NCI-H774 (cell line): ENCODE measurements at regions not wholly inside any gene's neighbourhood (a gene's known extent, or its start where the extent isn't known, plus 50 kb on each side); places are given as distances from the start of the nearest gene placed in this dataset.
"Not testable (repeated sequence)": the region's sequence is repeated elsewhere in the genome, so short reads cannot be mapped to it uniquely, and the experiment has no call there.

Source experiments
- DNase-seq: peaks from one replicate; lab custom pipeline; 2025; lab: John Stamatoyannopoulos, UW

DNA sequence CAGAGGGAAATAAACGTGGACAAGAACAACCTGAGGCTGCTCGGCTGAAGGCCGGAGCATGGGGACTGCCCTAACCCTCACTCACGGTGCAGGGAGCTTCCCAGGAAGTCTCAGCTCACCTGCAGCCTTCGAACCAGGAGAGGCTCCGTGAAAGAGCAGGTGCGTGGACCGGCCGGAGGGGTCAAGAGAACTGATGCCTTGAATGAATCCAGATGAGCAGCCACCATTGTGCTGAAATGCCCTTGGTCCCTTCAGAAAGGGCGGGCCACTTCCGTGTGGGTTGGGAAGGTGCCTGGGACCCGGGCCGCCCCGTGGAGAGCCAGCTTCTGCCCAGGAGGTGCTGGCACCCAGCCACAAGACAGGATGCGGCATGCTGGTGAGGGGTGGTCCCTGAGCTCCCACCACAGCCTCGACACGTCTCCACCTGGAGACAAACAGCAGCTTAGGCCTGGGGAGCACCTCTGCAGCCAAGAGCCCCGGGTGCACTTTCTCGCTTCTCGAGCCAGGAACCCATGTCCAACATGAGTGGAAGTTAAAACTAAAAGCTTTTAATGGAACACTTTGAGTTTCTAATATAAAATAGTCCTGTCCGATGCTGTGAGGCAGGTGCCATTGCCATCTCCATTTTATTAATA lies 83.5 kb downstream of the TTLL2 start:
- DNase-seq = no peak

DNA sequence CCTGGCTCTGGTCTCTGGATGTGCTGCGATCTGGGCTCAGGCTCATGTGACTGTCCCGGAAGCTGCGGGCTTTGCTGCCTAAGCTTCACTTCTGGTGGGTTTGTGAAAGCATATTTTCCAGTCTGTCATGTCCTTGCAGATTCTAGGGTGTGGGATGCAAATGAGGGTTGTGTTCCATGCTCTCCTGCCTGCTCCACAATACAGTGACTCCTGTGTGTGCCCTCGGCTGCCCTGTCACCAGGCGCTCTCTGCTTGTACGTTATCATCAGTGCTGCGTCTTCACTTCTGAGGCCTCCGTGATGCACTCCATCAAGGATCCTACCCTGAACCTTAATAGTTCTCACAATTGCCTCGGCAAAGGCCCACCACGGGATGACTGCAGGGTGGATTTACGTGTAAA lies 84.2 kb downstream of the TTLL2 start:
- no peak for DNase-seq

DNA sequence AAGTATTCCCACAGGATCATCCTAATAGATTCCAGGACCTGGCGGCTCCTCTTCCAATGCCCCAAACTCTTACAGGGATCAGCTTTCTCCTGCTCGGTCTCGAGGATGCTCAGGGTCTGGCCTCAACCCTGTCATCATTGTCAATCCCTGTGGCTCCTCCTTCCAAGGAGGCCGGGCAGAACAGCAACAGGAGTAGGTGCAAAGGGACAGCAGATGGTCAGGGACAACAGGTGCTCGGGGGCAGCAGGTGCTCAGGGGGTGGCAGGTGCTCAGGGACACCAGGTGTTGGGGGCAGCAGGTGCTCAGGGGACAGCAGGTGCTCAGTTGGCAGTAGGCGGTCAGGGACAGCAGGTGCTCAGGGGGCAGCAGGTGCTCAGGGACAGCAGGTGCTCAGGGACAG lies 84.8 kb downstream of the TTLL2 start:
- peak; percentile 26 for DNase-seq

DNA sequence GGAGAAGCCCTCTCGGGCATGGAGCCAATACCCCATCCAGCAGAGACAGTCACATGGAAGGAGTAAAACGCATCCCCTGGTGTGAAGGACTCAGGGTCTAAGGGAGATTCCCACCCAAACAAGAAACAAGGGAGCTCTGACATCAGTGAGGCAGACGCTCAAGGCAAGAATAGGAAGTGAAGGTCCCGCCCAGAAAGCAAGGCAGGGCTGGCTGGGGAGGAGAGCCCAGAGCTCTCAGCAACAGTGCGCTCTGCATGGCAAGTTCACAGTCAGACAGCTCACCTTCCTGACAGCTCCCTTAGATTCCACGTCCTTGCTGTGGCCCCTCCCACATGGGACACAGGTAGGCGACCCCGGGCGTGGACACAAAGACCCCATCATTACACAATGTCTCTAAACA lies 85.6 kb downstream of the TTLL2 start:
- DNase-seq = no peak

DNA sequence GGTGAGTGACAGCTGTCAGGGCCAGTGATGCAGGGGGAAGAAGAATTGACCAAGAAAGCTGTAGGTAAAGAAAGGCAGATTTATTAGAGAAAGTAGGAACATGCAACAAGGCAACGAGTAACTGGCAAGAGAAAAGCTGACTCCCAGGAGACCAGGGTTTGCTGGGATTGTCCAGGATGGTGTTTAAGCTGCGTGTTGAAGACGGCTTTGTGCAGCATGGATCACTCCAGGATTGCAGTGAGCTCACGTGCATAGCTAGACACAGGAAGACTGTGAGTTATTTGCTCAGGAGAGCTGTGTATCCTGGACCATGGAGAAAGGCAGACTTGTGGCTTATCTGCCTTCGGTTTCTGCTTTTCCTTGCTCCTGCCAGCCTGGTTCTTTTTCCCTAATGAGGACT lies 87.6 kb downstream of the TTLL2 start:
- DNase-seq = no peak

DNA sequence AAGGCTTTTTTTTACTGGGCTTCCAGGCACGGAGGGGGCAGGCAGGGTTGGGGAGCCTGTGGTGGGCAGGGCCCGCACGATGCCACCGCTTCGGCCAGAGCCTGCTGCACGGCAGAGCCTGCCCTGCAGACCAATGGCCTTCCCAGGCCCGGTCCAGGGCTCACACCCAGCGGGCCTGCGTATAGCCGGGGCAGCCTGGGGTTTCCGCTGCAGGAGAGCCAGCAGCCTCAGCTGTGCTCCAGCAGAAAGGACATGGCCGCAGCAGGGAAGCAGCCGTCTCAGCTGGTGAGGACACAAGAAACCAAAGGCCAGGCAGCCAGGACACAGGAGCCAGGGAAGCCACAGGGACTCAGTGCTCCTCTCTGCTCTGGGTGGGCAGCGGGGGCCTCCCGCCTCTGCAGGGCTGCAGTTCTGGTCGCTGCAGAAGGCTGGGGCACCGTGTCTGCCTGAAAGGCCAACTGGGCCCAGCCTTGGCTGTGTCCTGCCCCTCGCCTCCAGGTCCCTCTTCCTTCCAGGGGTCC lies 90.6 kb downstream of the TTLL2 start:
- DNase-seq = no peak

DNA sequence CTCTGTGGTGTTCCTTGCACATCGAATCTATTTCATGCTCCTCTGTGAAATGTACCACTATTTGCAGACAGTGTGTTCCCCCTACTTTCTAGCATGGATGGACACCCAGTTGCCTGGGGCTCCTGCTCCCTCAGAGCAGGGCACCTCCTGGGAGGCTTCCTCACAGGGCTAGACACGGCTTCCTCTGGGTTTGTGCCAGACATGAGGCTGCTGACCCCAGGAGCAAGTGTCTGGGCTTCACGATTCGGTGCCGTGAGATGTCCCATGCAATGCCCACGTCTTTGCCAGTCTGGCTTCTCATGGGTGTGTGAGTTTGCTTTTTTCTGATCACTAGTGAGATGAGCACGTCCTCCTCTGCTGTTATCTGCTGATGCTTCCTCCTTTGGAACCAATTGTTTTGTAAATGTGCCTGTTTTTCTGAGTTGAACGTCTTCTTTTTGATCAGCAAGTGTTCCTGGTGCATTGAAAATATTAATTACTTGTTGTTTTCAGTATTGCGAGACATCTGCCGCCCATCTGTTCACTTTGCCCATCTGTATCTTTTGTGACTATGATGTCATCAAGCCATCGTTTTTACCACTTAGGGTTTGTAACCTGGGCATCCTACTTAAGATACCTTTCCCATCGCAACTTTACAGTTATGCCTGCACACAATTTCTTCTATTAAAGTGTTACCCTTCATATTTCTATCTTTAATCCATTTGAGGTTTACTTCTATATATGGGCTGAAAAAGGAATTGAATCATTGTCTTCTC lies 92.0 kb downstream of the TTLL2 start:
- DNase-seq = no peak

DNA sequence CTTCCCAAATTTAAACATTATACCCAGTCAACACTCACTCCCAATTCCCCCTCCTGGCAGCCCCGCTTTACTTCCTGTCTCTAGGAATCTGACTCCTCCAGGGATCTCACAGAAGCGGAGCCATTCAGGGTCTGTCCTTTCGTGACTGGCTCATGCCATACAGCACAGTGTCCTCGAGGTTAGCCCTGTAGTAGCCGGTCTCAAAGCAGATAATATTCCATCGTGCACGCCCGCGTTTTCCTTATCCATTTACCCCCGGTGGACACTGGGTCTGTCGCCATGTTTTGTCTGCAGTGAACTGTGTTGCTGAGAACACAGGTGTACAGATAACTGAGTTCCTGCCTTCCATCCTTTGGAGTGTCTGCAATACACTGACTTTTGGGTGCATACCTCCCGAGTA lies 95.3 kb downstream of the TTLL2 start:
- no peak for DNase-seq

DNA sequence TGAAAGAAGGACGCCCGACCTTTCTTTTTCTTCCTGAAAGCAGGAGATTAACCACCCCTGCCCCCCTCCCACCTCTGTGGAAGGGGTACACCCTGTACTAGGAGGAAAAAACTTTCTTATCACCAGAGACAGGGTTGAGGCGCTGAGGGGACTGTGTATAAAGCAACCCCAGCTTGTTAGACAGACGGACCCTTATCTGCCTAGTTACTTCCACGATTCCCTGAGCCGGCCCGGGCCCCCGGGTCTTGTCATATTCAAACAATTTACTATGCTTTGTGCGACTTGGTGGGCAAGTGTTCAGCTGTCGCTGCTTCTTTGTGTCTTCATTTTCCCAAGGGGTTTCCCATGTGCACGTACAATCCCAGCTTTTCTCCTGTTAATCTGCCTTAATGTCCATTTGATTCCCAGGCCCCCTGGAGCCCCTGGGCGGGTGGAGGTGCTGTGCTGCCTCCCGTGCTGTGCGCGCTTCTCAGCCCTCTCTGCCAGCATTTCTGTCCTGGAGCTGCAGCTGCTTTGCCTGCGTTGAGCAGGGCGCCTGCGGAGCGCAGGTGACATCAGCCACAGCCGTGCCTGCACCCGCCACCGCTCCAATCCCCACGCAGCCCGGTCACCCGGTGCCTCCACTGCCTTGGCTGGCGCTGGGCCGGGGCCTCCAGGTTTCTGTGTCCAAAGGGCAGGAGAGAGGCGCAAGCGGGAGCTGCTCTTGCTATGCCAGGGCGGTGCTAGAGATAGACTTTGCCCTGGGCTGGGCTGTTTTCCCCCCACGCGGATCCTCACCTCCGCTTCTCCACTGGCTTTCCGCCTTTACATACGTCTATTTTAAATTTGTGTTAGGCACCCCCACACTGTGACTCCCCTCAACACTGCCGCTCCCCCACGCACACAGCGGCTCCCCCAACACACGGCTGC lies 96.2 kb downstream of the TTLL2 start:
- DNase-seq = no peak

DNA sequence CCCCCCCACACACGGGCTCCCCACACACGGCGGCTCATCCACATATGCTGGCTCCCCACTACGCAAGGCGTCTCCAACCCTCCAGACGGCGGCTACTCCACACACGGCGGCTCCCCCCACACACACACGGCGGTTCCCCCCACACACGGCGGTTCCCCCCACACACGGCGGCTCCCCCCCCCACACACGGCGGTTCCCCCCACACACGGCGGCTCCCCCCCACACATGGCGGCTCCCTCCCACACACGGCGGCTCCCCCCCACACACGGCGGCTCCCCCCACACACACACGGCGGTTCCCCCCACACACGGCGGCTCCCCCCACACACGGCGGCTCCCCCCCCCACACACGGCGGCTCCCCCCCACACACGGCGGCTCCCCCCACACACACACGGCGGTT lies 97.1 kb downstream of the TTLL2 start:
- DNase-seq = not testable (repeated sequence)

DNA sequence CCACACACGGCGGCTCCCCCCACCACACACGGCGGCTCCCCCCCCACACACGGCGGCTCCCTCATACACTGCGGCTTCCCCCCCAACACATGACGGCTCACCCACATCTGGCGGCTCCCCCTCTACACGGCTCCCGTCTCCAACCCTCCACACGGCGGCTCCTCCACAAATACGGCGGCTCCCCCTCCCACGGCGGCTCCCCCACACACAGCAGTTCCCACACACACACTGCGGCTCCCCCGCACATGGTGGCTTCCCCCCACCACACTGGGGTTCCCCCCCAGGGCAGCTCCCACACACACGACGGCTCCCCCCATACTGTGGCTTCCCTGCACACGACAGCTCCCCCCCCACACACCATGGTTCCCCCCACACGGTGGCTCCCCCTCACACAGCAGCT lies 98.0 kb downstream of the TTLL2 start:
- no peak for DNase-seq

DNA sequence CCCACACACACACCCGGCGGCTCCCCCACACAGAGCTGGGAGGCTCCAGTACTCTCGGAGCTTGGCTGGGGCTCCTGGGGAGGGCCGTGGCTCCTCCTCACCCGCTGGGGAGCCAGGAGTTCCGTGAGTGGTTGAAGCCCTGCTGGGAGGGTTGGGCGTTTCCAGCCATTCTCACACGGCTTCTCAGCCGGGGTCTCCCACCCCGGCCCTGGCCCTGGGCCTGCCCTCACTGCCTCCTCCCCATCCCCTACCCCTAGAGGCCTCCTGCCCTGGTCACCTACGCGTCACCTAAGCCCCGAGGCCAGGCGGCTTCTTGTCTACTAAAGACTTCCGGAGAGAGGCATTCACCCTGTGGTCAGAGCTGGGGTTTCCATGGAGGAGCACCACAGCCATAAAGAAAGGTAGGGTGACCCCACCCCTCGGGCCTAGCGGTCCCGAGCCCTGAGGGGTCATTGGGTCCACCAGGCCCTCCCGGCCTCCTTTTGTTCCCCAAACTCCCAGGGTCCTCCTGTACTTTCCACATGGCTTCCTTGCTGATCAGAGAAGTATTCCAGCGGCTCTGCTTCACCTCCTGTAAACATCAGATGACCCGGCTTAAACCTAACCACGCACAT lies 99.3 kb downstream of the TTLL2 start:
- no peak for DNase-seq

DNA sequence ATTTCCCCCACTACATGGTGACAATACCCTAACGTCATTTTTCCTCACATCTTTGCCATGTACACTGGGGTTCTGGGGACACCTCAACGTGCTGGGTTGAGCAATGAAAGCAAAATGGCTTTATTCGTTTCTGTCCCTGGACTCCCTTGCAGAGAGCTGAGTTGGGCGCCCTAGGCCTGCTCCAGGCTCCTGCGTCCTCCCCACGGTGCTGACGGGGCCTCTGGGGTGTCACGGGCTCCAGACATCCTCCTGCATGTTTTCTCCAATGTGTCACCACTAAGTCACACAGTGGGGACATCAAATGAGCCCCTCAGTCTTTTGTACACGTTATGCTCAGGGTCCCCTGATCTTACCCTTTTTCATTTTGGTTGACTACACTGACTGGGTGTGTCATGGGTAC lies 99.8 kb downstream of the TTLL2 start:
- DNase-seq = no peak

DNA sequence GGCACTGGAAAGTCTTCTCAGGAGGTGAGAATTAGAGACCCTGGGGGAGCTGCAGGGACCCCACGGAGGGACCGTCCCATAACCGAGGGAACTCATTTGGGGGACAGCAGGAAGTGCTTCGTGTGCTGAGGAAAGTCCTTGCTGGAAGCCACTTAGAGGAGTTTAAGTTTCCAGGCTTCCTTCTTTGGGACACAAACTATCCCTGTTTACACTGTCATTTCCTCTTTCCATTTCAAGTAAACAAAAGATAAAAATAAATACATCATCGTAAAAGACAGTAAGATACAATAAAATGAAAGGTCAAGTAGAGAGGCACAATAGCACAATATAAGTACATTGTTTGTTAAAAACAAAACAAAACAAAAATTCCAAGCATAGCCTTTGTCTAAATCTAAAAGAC lies 101.2 kb downstream of the TTLL2 start:
- no peak for DNase-seq

DNA sequence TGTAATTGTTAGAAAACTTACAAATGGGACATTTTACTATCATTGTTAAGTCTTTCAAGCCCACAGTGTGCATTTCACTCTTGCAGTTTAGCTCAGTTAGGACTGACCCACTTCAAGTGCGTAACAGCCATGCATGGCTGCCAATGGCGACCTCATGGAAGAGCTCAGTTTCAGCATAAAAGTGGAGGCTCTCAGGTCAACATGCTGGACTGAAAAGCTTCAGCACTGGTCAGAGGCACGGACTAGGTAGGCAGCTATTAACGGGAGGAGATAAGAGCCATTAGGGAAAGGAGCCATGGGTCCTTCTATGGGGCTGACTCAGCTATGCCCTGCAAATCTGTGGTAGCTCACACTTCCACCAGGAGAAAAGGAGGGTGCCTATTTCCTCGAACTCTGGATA lies 101.8 kb downstream of the TTLL2 start:
- peak; percentile 56 for DNase-seq

DNA sequence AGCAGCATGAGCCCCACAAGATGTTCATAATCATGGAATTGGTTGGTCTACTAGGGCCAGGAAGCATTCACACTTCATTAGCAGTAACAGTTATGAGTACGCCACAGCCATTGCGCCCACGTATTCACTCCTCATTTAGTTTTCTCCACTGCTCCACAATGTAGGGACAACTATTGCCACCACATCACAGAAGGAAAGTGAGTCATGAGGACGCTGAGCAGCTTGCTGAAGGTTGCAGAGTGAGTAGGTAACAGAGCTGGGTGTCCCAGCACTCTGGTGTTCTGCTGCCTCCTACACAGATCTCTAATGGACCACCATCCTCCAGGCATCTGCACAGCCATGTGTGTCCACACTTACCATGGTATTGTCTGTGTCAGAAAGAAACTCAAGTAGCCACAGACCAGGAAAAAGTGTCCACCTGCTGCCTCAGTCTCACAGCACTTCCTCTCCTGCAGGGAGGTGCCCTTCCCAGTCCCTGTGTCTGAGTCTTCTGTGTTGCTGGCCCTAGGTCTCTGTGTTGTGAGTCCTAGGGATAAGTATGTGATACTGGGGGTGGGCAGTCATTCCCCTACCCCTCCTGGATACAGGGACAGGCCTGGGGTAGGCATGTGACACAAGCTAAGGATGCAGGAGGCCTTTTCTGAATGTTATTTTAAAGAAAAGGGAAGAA lies 103.9 kb downstream of the TTLL2 start:
- DNase-seq = no peak

DNA sequence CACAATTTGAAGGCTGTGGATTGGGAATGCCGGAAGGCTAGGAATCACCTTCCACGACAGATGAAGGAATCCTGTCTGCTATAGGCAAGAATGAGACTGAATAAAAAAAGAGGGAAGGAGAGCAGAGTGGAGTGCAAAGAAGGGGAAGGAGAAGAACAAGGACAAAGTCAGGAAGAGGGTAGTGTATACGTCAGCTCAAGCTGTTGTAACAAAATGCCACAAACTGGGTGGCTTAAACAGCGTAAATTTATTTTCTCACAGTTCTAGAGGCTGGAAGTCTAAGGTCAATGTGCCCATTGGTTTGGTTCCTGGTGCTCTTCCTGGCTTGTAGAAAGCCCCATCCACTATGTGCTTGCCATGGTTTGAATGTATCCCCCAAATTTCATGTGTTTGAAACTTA lies 104.5 kb downstream of the TTLL2 start:
- DNase-seq = no peak

DNA sequence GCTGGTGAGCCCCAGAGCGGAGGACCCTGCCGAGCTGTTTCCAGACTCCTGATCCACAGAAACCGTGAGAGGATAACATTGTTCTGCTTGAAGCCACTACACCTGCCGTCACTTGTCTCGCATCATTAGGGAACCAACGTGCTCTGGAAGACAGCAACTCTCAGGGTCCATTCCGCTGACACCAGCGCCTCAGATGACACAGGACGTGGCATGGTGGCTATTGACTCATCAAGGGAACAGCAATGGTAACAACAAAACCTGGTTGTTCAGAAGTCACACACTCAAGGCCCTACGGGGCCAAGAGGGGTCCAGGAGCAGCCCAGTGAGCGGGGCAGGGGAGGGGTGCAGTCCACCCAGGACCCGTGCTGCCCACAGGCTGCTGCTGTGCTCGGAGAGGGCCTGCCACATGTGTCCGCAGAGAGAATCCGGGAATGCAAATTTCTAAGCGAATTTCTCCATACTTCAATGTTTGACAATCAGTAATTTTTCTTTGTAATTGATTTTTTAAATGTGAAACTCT lies 110.4 kb downstream of the TTLL2 start:
- no peak for DNase-seq

DNA sequence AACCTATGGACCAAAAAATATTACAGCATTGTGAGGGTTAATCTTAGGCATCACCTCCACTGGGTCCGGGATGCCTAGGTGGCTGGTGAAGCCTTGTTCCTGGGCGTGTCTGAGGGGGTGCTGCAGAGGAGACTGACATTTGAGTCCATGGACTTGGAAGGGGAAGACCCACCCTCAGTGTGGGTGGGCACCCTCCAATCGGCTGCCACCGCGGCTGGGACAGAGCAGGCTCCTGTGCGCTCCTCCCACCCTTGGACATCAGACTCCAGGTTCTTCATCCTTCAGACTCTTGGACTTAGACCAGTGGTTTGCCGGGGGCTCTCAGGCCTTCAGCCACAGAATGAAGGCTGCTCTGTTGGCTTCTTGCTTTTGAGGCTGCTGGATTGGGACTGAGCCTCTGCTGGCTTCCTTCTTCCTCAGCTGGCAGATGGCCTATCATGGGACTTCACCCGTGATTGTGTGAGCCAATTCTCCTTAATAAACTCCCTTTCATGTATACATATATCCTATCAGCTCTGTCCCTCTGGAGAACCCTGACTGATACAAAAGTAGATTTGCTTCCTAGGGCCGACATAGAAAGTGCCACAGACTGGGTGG lies 113.1 kb downstream of the TTLL2 start:
- DNase-seq = no peak

DNA sequence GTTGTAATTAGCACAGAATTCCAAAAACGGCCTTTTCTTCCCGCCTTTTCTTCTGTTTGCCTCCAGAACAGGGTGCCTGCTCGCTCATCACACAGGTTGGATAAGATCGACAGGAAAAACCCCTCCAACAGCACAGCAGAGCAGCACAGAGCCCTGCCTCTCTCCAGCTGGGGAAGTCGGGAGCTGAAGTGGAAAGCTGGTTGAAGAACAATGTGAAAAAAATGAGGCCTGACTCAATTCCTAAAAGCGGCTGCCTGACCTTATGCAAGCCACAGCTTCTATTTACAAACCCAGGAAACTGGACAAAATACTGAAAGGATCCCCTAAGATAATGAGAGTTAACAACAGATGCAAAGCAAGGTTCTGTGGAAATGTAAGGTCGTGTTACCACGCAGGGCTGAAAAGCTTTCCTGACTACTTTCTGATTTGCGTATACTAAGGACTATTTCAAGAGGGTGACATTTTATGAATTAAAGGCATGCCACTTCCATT lies 116.9 kb downstream of the TTLL2 start:
- DNase-seq = peak; percentile 47

DNA sequence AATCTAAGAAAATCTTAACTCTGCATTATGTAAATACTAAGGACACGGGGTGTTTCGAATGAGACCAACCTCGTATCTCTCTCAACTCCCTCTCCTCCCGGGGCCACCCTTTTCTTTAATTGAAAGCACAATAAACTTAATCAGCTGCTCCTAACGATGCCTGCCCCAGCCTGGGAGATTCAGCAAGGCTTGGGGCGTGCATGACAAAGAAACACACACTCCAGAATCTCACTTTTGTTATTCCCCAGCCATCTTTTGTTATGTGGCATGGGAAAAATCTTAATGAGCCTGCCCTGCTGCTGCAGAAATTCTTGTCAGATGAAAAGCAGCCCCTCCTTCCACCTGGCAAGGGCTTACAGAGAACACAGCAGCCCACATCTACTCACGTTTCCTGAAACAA lies 117.4 kb downstream of the TTLL2 start:
- DNase-seq = no peak
